ENCODE measurements at regions not wholly inside any gene's neighbourhood (a gene's known extent, or its start where the extent isn't known, plus 50 kb on each side); places are given as distances from the start of the nearest gene placed in this dataset.

DNA sequence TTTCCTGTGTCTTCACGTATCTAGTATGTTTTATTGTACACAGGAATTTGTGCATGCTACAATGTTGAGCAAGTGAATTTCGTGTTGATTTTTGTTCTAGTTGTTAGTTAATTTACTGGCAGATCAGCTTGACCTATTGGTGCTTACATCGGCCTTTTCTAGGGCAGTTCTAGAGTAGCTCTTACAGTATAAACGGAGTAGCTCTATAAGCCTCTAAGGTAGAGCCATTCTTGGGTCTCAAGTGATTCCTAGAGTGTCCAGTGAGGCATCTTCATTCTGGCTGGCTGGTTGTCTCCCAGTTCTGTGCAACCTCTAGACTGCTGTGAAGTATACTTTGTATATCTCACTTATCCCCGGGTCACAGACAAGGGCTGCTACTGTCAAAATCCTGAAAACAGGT lies 364.6 kb downstream of the CDH10 start:
- TF ChIP-seq, protein P1, sequence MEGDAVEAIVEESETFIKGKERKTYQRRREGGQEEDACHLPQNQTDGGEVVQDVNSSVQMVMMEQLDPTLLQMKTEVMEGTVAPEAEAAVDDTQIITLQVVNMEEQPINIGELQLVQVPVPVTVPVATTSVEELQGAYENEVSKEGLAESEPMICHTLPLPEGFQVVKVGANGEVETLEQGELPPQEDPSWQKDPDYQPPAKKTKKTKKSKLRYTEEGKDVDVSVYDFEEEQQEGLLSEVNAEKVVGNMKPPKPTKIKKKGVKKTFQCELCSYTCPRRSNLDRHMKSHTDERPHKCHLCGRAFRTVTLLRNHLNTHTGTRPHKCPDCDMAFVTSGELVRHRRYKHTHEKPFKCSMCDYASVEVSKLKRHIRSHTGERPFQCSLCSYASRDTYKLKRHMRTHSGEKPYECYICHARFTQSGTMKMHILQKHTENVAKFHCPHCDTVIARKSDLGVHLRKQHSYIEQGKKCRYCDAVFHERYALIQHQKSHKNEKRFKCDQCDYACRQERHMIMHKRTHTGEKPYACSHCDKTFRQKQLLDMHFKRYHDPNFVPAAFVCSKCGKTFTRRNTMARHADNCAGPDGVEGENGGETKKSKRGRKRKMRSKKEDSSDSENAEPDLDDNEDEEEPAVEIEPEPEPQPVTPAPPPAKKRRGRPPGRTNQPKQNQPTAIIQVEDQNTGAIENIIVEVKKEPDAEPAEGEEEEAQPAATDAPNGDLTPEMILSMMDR (IDR thresholded peaks at IDR 0.05) = no peak
- no peak for TF ChIP-seq POLR2A (IDR thresholded peaks at IDR 0.05; ENCODE audit: low read depth)

All from esophagus muscularis mucosa (tissue), 3 donors.